22Rv1 (cell line): ENCODE measurements at regions not wholly inside any gene's neighbourhood (a gene's known extent, or its start where the extent isn't known, plus 50 kb on each side); places are given as distances from the start of the nearest gene placed in this dataset.

Experiments used
- H3K27ac ChIP-seq: fragments of 450-650 bp; 2 replicates; pipeline ENCODE4 v1.5.1; 2017
- CTCF ChIP-seq: fragments of 450-650 bp; IDR thresholded peaks from 2 replicates; pipeline ENCODE4 v1.5.1; 2017; ENCODE audit warnings: mild to moderate bottlenecking
- ZFX ChIP-seq: fragments of 450-650 bp; IDR thresholded peaks from 2 replicates; pipeline ENCODE4 v1.6.1; 2017; ENCODE audit warnings: antibody characterized with exemption, borderline replicate concordance

- no peak overlapping the region for H3K27ac ChIP-seq
- no peak for TF ChIP-seq CTCF
- no peak for TF ChIP-seq ZFX
These were observed 58.8 kb upstream of the TAGAP start for GRCh38 chr6:159103396-159104162.

- TF ChIP-seq ZFX = no peak
- no peak for TF ChIP-seq CTCF
- H3K27ac ChIP-seq = no peak overlapping the region
These were observed 57.8 kb upstream of the TAGAP start for GRCh38 chr6:159102373-159103160.

- H3K27ac ChIP-seq = no peak overlapping the region
- TF ChIP-seq CTCF (no peak), ZFX (no peak)
These were observed 56.9 kb upstream of the TAGAP start for GRCh38 chr6:159101656-159102055.

- H3K27ac ChIP-seq = no peak overlapping the region
- TF ChIP-seq CTCF = no peak
- no peak for TF ChIP-seq ZFX
These were observed 55.8 kb upstream of the TAGAP start for GRCh38 chr6:159100395-159101182.

GRCh38 chr6:159099961-159100360 is 55.2 kb upstream of the TAGAP start:
- TF ChIP-seq CTCF (no peak), ZFX (no peak)
- H3K27ac ChIP-seq = no peak overlapping the region

GRCh38 chr6:159099276-159099675 is 54.5 kb upstream of the TAGAP start:
- H3K27ac ChIP-seq = no peak overlapping the region
- TF ChIP-seq CTCF = no peak
- TF ChIP-seq ZFX = no peak
